Activated CD8-positive, alpha-beta T cell treated with anti-CD3 and anti-CD28 coated beads, Interleukin-2, amount 10 ng/mL, durations not matched to agents 7 days and 5 days (primary cell): ENCODE measurements at regions not wholly inside any gene's neighbourhood (a gene's known extent, or its start where the extent isn't known, plus 50 kb on each side); places are given as distances from the start of the nearest gene placed in this dataset.

Source experiments
- ATAC-seq: fragments of 150-1000 bp; cut with Tn5 transposase; one replicate; pipeline ENCODE4 v1.10.0; 2021; ENCODE audit warnings: moderate library complexity
- CTCF ChIA-PET: fragments of 350-600 bp; sonication (Branson Sonifier 250); formaldehyde crosslinking; loops from one replicate; lab custom pipeline; 2021; ENCODE audit warnings: antibody characterized with exemption; lab: Charles Lee
- POLR2A ChIA-PET: fragments of 350-600 bp; sonication (Branson Sonifier 250); formaldehyde crosslinking; loops from one replicate; lab custom pipeline; 2021; ENCODE audit warnings: antibody characterized with exemption; lab: Charles Lee
- DNase-seq: peaks from one replicate; pipeline ENCODE4 v3.0.0-alpha.2; 2020
- H3K27ac Mint-ChIP-seq: one replicate; pipeline ENCODE4 v1.8.0; 2021; ENCODE audit warnings: mild to moderate bottlenecking, mixed read lengths
- H3K27me3 Mint-ChIP-seq: one replicate; pipeline ENCODE4 v1.8.0; 2021; ENCODE audit warnings: low read depth, mixed read lengths
- H3K36me3 Mint-ChIP-seq: one replicate; pipeline ENCODE4 v1.8.0; 2021; ENCODE audit warnings: low read depth, mixed read lengths
- H3K4me1 Mint-ChIP-seq: one replicate; pipeline ENCODE4 v1.8.0; 2021; ENCODE audit warnings: low read depth, mixed read lengths
- H3K4me3 Mint-ChIP-seq: one replicate; pipeline ENCODE4 v1.8.0; 2021; ENCODE audit warnings: mild to moderate bottlenecking, mixed read lengths
- H3K9me3 Mint-ChIP-seq: one replicate; pipeline ENCODE4 v1.8.0; 2022; ENCODE audit warnings: mixed read lengths; ENCODE audit not compliant: insufficient read depth

- Mint-ChIP-seq H3K4me3 (no peak overlapping the region), H3K9me3 (peaks cover 35% of the 10 kb centered on the region), H3K36me3 (peaks cover 2% of the 10 kb centered on the region), H3K27ac (no peak overlapping the region), H3K4me1 (no peaks in the 10 kb centered on the region), H3K27me3 (no peaks in the 10 kb centered on the region)
- ATAC-seq (no peak), DNase-seq (no peak)
- POLR2A ChIA-PET, result no interaction called here
- CTCF ChIA-PET, result no interaction called here
These were observed 65.6 kb upstream of the ZNF716 start for GRCh38 chr7:57384380-57384779.

GRCh38 chr7:57385668-57386067 lies 64.3 kb upstream of the ZNF716 start:
- Mint-ChIP-seq H3K27ac (no peak overlapping the region), H3K4me1 (no peaks in the 10 kb centered on the region), H3K4me3 (no peak overlapping the region), H3K27me3 (no peaks in the 10 kb centered on the region), H3K36me3 (peaks cover 5% of the 10 kb centered on the region), H3K9me3 (peaks cover 38% of the 10 kb centered on the region)
- DNase-seq, result no peak
- ChIA-PET POLR2A (no interaction called here), CTCF (no interaction called here)
- ATAC-seq, result no peak

GRCh38 chr7:57388761-57389160 lies 61.2 kb upstream of the ZNF716 start:
- DNase-seq, result no peak
- no peaks in the 10 kb centered on the region for H3K4me1 Mint-ChIP-seq
- no peak overlapping the region for H3K27ac Mint-ChIP-seq
- H3K9me3 Mint-ChIP-seq, result peaks cover 28% of the 10 kb centered on the region
- peaks cover 4% of the 10 kb centered on the region for H3K36me3 Mint-ChIP-seq
- ATAC-seq, result no peak
- no peaks in the 10 kb centered on the region for H3K27me3 Mint-ChIP-seq
- no peak overlapping the region for H3K4me3 Mint-ChIP-seq
- CTCF ChIA-PET, result no interaction called here
- POLR2A ChIA-PET, result no interaction called here

- POLR2A ChIA-PET, result no interaction called here
- Mint-ChIP-seq H3K27me3 (no peaks in the 10 kb centered on the region), H3K27ac (no peak overlapping the region), H3K4me1 (no peaks in the 10 kb centered on the region), H3K9me3 (peaks cover 24% of the 10 kb centered on the region), H3K4me3 (no peak overlapping the region), H3K36me3 (peaks cover 2% of the 10 kb centered on the region)
- CTCF ChIA-PET, result no interaction called here
- ATAC-seq, result no peak
- no peak for DNase-seq
These were observed 51.4 kb upstream of the ZNF716 start for GRCh38 chr7:57398548-57398947.

GRCh38 chr7:57399251-57399940 lies 50.6 kb upstream of the ZNF716 start:
- peaks cover 32% of the 10 kb centered on the region for H3K9me3 Mint-ChIP-seq
- ChIA-PET POLR2A (no interaction called here), CTCF (no interaction called here)
- peaks cover 3% of the 10 kb centered on the region for H3K36me3 Mint-ChIP-seq
- ATAC-seq, result no peak
- H3K27me3 Mint-ChIP-seq, result no peaks in the 10 kb centered on the region
- no peak for DNase-seq
- H3K4me3 Mint-ChIP-seq, result no peak overlapping the region
- no peaks in the 10 kb centered on the region for H3K4me1 Mint-ChIP-seq
- no peak overlapping the region for H3K27ac Mint-ChIP-seq

GRCh38 chr7:57399972-57400371 lies 50.0 kb upstream of the ZNF716 start:
- Mint-ChIP-seq H3K9me3 (peaks cover 31% of the 10 kb centered on the region), H3K36me3 (peaks cover 3% of the 10 kb centered on the region), H3K27ac (no peak overlapping the region), H3K4me1 (no peaks in the 10 kb centered on the region), H3K27me3 (no peaks in the 10 kb centered on the region), H3K4me3 (no peak overlapping the region)
- DNase-seq (no peak), ATAC-seq (no peak)
- CTCF ChIA-PET, result no interaction called here
- POLR2A ChIA-PET, result no interaction called here
